ENCODE measurements at regions not wholly inside any gene's neighbourhood (a gene's known extent, or its start where the extent isn't known, plus 50 kb on each side); places are given as distances from the start of the nearest gene placed in this dataset.

DNA sequence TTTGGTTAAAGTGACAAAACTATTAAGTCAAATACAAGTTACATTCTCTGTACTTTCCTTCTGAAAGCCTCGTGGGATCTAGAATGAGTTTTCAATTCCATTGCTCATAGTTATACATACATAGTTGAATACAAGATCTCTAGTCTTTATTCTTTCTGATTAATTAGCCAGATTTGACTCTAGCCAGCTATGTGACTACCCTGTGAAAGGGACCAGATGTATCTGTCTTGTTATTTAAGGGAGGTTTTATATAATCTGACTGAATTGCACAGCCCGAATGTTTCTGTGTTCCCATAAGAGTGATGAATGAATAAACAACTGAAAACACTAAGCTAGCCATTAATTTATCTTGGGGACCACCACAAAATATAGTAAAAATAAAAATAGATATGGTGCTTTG lies 166.7 kb downstream of the TMEM167A start:
- TF ChIP-seq EZH2 (IDR thresholded peaks at IDR 0.05; ENCODE audit: borderline replicate concordance, control insufficient read depth, low read depth, low read length) (no peak), ZNF274 (IDR thresholded peaks at IDR 0.05; ENCODE audit: insufficient read depth, insufficient read length) (no peak), SUZ12 (IDR thresholded peaks at IDR 0.05; ENCODE audit: unreplicated experiment) (no peak), USF2 (IDR thresholded peaks at IDR 0.05; ENCODE audit: borderline replicate concordance, low read depth, low read length) (no peak), BHLHE40 (IDR thresholded peaks at IDR 0.05; ENCODE audit: borderline replicate concordance in 1 of 2, low read depth in 2 of 2, low read length in 1 of 2) (no peak), BRCA1 (IDR thresholded peaks at IDR 0.05; ENCODE audit: low read depth, low read length) (no peak), SRF (IDR thresholded peaks at IDR 0.05; ENCODE audit: low read depth in 2 of 2, low read length in 2 of 2) (no peak), RAD21 (IDR thresholded peaks at IDR 0.05; ENCODE audit: insufficient read depth, low read depth, low read length) (no peak), MAX (IDR thresholded peaks at IDR 0.05; ENCODE audit: low read depth, low read length) (no peak), POLR2AphosphoS5 (IDR thresholded peaks at IDR 0.05; ENCODE audit: low read length) (no peak)
- TF ChIP-seq, protein P1, sequence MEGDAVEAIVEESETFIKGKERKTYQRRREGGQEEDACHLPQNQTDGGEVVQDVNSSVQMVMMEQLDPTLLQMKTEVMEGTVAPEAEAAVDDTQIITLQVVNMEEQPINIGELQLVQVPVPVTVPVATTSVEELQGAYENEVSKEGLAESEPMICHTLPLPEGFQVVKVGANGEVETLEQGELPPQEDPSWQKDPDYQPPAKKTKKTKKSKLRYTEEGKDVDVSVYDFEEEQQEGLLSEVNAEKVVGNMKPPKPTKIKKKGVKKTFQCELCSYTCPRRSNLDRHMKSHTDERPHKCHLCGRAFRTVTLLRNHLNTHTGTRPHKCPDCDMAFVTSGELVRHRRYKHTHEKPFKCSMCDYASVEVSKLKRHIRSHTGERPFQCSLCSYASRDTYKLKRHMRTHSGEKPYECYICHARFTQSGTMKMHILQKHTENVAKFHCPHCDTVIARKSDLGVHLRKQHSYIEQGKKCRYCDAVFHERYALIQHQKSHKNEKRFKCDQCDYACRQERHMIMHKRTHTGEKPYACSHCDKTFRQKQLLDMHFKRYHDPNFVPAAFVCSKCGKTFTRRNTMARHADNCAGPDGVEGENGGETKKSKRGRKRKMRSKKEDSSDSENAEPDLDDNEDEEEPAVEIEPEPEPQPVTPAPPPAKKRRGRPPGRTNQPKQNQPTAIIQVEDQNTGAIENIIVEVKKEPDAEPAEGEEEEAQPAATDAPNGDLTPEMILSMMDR (IDR thresholded peaks at IDR 0.05 in 2 of 3, conservative IDR thresholded peaks at IDR 0.05 in 1 of 3; ENCODE audit: control insufficient read depth in 2 of 3, extremely low read depth in 1 of 3, insufficient read depth in 1 of 3, low read depth in 3 of 3, low read length in 3 of 3), result no peak
- TF ChIP-seq, protein P2, sequence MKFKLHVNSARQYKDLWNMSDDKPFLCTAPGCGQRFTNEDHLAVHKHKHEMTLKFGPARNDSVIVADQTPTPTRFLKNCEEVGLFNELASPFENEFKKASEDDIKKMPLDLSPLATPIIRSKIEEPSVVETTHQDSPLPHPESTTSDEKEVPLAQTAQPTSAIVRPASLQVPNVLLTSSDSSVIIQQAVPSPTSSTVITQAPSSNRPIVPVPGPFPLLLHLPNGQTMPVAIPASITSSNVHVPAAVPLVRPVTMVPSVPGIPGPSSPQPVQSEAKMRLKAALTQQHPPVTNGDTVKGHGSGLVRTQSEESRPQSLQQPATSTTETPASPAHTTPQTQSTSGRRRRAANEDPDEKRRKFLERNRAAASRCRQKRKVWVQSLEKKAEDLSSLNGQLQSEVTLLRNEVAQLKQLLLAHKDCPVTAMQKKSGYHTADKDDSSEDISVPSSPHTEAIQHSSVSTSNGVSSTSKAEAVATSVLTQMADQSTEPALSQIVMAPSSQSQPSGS (IDR thresholded peaks at IDR 0.05; ENCODE audit: low read length), result no peak

Data from GM12878 (cell line).